Astrocyte (in vitro differentiated cells and primary cell): ENCODE measurements at regions not wholly inside any gene's neighbourhood (a gene's known extent, or its start where the extent isn't known, plus 50 kb on each side); places are given as distances from the start of the nearest gene placed in this dataset.

ENCODE experiments used
- DNase-seq: peaks from one replicate; pipeline ENCODE4 v3.0.0-alpha.2; 2010; ENCODE audit warnings: low read depth
- FAIRE-seq: peaks from 2 replicates; lab custom pipeline; 2011; peaks lifted over from hg19 to GRCh38; lab: Jason Lieb, UNC
- H2AFZ ChIP-seq: 2 replicates; pipeline ENCODE4 v1.6.0; 2012; ENCODE audit warnings: low read depth, low read length, inconsistent platforms
- H3K27ac ChIP-seq: 2 replicates; pipeline ENCODE4 v1.5.1; 2011; ENCODE audit warnings: low read depth, low read length, inconsistent platforms
- H3K27me3 ChIP-seq: 2 replicates; pipeline ENCODE4 v1.6.0; 2011; ENCODE audit warnings: low read length, inconsistent platforms; ENCODE audit not compliant: insufficient read depth
- H3K36me3 ChIP-seq: 2 replicates; pipeline ENCODE4 v1.5.1; 2011; ENCODE audit warnings: low read length, inconsistent platforms; ENCODE audit not compliant: insufficient read depth
- H3K4me1 ChIP-seq: 2 replicates; pipeline ENCODE4 v1.5.1; 2011; ENCODE audit warnings: low read length, inconsistent platforms; ENCODE audit not compliant: insufficient read depth
- H3K4me2 ChIP-seq: 2 replicates; pipeline ENCODE4 v1.6.0; 2012; ENCODE audit warnings: low read length, inconsistent platforms
- H3K4me3 ChIP-seq: 2 replicates; pipeline ENCODE4 v1.5.1; 2011; ENCODE audit warnings: low read depth, mild to moderate bottlenecking, low read length, inconsistent platforms; ENCODE audit not compliant: insufficient read depth
- H3K79me2 ChIP-seq: 2 replicates; pipeline ENCODE4 v1.6.0; 2012; ENCODE audit warnings: mild to moderate bottlenecking, low read length, inconsistent platforms; ENCODE audit not compliant: insufficient read depth
- H3K9ac ChIP-seq: 2 replicates; pipeline ENCODE4 v1.6.0; 2012; ENCODE audit warnings: mild to moderate bottlenecking, low read length, inconsistent platforms
- H3K9me3 ChIP-seq: 2 replicates; pipeline ENCODE4 v1.5.1; 2012; ENCODE audit warnings: low read depth, mild to moderate bottlenecking, low read length, inconsistent platforms; ENCODE audit not compliant: insufficient read depth
- H4K20me1 ChIP-seq: 2 replicates; pipeline ENCODE4 v1.6.0; 2012; ENCODE audit warnings: low read length, inconsistent platforms; ENCODE audit not compliant: insufficient read depth
- H3K27ac Mint-ChIP-seq: one replicate; pipeline ENCODE4 v1.8.0; 2021; ENCODE audit warnings: mild to moderate bottlenecking, mixed read lengths; ENCODE audit not compliant: unreplicated experiment
- H3K27me3 Mint-ChIP-seq: one replicate; pipeline ENCODE4 v1.8.0; 2021; ENCODE audit warnings: low read depth, mixed read lengths; ENCODE audit not compliant: unreplicated experiment
- H3K36me3 Mint-ChIP-seq: one replicate; pipeline ENCODE4 v1.8.0; 2021; ENCODE audit warnings: low read depth, mixed read lengths; ENCODE audit not compliant: unreplicated experiment
- H3K4me1 Mint-ChIP-seq: one replicate; pipeline ENCODE4 v1.8.0; 2021; ENCODE audit warnings: low read depth, mixed read lengths; ENCODE audit not compliant: unreplicated experiment
- H3K4me3 Mint-ChIP-seq: one replicate; pipeline ENCODE4 v1.8.0; 2021; ENCODE audit warnings: mild to moderate bottlenecking, moderate library complexity, mixed read lengths; ENCODE audit not compliant: unreplicated experiment
- H3K9me3 Mint-ChIP-seq: one replicate; pipeline ENCODE4 v1.8.0; 2021; ENCODE audit warnings: mild to moderate bottlenecking, mixed read lengths; ENCODE audit not compliant: unreplicated experiment
- CTCF ChIP-seq: IDR thresholded peaks from 2 replicates; pipeline ENCODE4 v1.5.1; 2011; ENCODE audit warnings: low read depth, mild to moderate bottlenecking, inconsistent platforms, low read length, moderate library complexity; ENCODE audit not compliant: insufficient read depth
- EZH2 ChIP-seq: IDR thresholded peaks from 2 replicates; pipeline ENCODE4 v1.6.1; 2012; ENCODE audit warnings: mild to moderate bottlenecking, low read length, inconsistent platforms; ENCODE audit not compliant: insufficient read depth

DNA sequence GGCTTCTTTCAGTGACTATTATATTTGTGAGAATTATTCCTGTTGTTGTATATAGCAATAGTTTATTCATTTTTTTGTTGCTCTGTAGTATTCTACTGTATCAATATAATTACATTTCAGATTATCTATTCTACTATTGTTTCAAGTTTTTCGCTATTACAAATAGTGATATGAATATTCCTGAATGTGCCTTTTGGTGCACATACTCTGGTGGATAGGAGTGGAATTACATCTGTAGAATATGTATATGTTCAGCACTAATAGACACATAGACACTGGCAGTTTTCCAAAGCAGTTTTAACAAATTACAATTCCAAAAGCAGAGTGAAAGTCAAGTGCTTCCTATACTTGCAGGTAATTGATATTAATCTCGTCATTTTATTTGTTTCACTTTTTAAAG, 696.2 kb upstream of the PRMT6 start:
- Mint-ChIP-seq H3K4me3 (no peak overlapping the region), H3K9me3 (peaks cover 17% of the 10 kb centered on the region), H3K36me3 (no peaks in the 10 kb centered on the region), H3K27ac (no peak overlapping the region), H3K27me3 (no peaks in the 10 kb centered on the region), H3K4me1 (peaks cover 2% of the 10 kb centered on the region)
- Histone ChIP-seq H3K79me2 (no peaks in the 10 kb centered on the region), H2AFZ (no peak overlapping the region), H3K9ac (no peak overlapping the region), H3K36me3 (no peaks in the 10 kb centered on the region), H3K4me2 (no peak overlapping the region), H3K9me3 (no peaks in the 10 kb centered on the region), H3K27me3 (no peaks in the 10 kb centered on the region), H4K20me1 (no peaks in the 10 kb centered on the region), H3K27ac (no peak overlapping the region), H3K4me1 (no peaks in the 10 kb centered on the region), H3K4me3 (no peak overlapping the region)
- no peak for DNase-seq
- no peak for TF ChIP-seq EZH2
- no peak for TF ChIP-seq CTCF
- no peak for FAIRE-seq

GRCh38 chr1:106366627-106367319, 689.7 kb upstream of the PRMT6 start:
- no peaks in the 10 kb centered on the region for H3K36me3 Mint-ChIP-seq
- Histone ChIP-seq H3K9ac (no peak overlapping the region), H3K4me1 (no peaks in the 10 kb centered on the region), H3K4me3 (no peak overlapping the region), H3K27ac (no peak overlapping the region), H4K20me1 (no peaks in the 10 kb centered on the region), H3K36me3 (no peaks in the 10 kb centered on the region), H2AFZ (no peak overlapping the region), H3K79me2 (no peaks in the 10 kb centered on the region), H3K27me3 (no peaks in the 10 kb centered on the region), H3K4me2 (no peak overlapping the region), H3K9me3 (no peaks in the 10 kb centered on the region)
- FAIRE-seq (no peak), DNase-seq (no peak)
- TF ChIP-seq EZH2 (no peak), CTCF (no peak)
- no peak overlapping the region for H3K4me3 Mint-ChIP-seq
- no peaks in the 10 kb centered on the region for H3K27me3 Mint-ChIP-seq
- H3K27ac Mint-ChIP-seq, result no peak overlapping the region
- H3K9me3 Mint-ChIP-seq, result no peaks in the 10 kb centered on the region
- H3K4me1 Mint-ChIP-seq, result no peaks in the 10 kb centered on the region

DNA sequence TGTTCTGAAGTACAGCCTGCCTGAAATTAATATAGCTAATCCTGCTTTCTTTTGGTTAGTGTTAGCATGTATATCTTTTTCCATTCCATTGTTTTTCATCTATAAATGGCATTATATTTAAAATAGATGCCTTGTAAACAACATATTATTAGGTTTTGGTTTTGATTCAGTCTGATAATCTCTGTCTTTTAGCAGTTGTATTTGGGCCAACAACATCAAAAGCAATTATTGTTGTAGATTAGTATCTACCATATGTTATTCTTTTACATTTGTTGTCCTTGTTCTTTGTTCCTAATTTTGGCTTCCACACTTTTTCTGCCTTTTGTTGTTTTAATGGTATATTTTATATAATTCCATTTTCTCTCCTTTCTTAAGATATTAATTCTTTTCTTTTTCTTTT, 678.2 kb upstream of the PRMT6 start:
- no peaks in the 10 kb centered on the region for H3K9me3 Mint-ChIP-seq
- Histone ChIP-seq H4K20me1 (no peaks in the 10 kb centered on the region), H3K4me2 (no peak overlapping the region), H3K27me3 (no peaks in the 10 kb centered on the region), H3K9me3 (no peaks in the 10 kb centered on the region), H3K27ac (no peak overlapping the region), H2AFZ (no peak overlapping the region), H3K9ac (no peak overlapping the region), H3K36me3 (no peaks in the 10 kb centered on the region), H3K4me3 (no peak overlapping the region), H3K79me2 (no peaks in the 10 kb centered on the region), H3K4me1 (no peaks in the 10 kb centered on the region)
- no peaks in the 10 kb centered on the region for H3K27me3 Mint-ChIP-seq
- FAIRE-seq (no peak), DNase-seq (no peak)
- H3K36me3 Mint-ChIP-seq, result no peaks in the 10 kb centered on the region
- H3K4me1 Mint-ChIP-seq, result no peaks in the 10 kb centered on the region
- TF ChIP-seq CTCF (no peak), EZH2 (no peak)
- no peak overlapping the region for H3K27ac Mint-ChIP-seq
- H3K4me3 Mint-ChIP-seq, result no peak overlapping the region
